NOMO-1 treated with DMSO at 0.1 percent for 48 hours (cell line): ENCODE measurements at regions not wholly inside any gene's neighbourhood (a gene's known extent, or its start where the extent isn't known, plus 50 kb on each side); places are given as distances from the start of the nearest gene placed in this dataset.

ENCODE experiments used
- DNase-seq: peaks from one replicate; lab custom pipeline; 2025; ENCODE audit not compliant: unreplicated experiment; lab: John Stamatoyannopoulos, UW

- no peak for DNase-seq
Observed at GRCh38 chr2:240225660-240226475, 85.4 kb upstream of the OTOS start.

GRCh38 chr2:240226672-240227537 lies 86.4 kb upstream of the OTOS start:
- DNase-seq, result no peak

GRCh38 chr2:240227538-240228428 lies 87.3 kb upstream of the OTOS start:
- no peak for DNase-seq

GRCh38 chr2:240229005-240229404 lies 88.5 kb upstream of the OTOS start:
- no peak for DNase-seq

- peak; percentile 34 for DNase-seq
Observed at GRCh38 chr2:240229603-240230235, 89.3 kb upstream of the OTOS start.

GRCh38 chr2:240230291-240230931 lies 90.0 kb upstream of the OTOS start:
- DNase-seq, result no peak

- no peak for DNase-seq
Observed at GRCh38 chr2:240231838-240232244, 91.4 kb upstream of the OTOS start.

GRCh38 chr2:240232264-240232915 lies 91.9 kb upstream of the OTOS start:
- no peak for DNase-seq

- DNase-seq, result peak; percentile 73
Observed at GRCh38 chr2:240232961-240233884, 92.8 kb upstream of the OTOS start.

GRCh38 chr2:240233885-240234502 lies 93.5 kb upstream of the OTOS start:
- DNase-seq, result peak; percentile 12

- DNase-seq, result no peak
Observed at GRCh38 chr2:240234503-240234951, 94.1 kb upstream of the OTOS start.

GRCh38 chr2:240235149-240235803 lies 94.8 kb upstream of the OTOS start:
- DNase-seq, result no peak

GRCh38 chr2:240235811-240236210 lies 95.4 kb upstream of the OTOS start:
- no peak for DNase-seq

GRCh38 chr2:240236217-240237111 lies 96.0 kb upstream of the OTOS start:
- no peak for DNase-seq

GRCh38 chr2:240237609-240238174 lies 97.2 kb upstream of the OTOS start:
- DNase-seq, result no peak

GRCh38 chr2:240238201-240238600 lies 97.7 kb upstream of the OTOS start:
- no peak for DNase-seq
